Nephron progenitor cell (in vitro differentiated cells): ENCODE measurements at regions not wholly inside any gene's neighbourhood (a gene's known extent, or its start where the extent isn't known, plus 50 kb on each side); places are given as distances from the start of the nearest gene placed in this dataset.

Experiments
- DNase-seq: peaks from one replicate; pipeline ENCODE4 v3.0.0; 2021
- H3K27ac Mint-ChIP-seq: 2 replicates; pipeline ENCODE4 v1.8.0; 2021; ENCODE audit warnings: mild to moderate bottlenecking, moderate library complexity, mixed read lengths
- H3K27me3 Mint-ChIP-seq: 2 replicates; pipeline ENCODE4 v1.8.0; 2021; ENCODE audit warnings: mild to moderate bottlenecking, low read depth, mixed read lengths; ENCODE audit not compliant: poor library complexity
- H3K36me3 Mint-ChIP-seq: 2 replicates; pipeline ENCODE4 v1.8.0; 2021; ENCODE audit warnings: low read depth, mixed read lengths
- H3K4me1 Mint-ChIP-seq: 2 replicates; pipeline ENCODE4 v1.8.0; 2021; ENCODE audit warnings: mixed read lengths
- H3K4me3 Mint-ChIP-seq: 2 replicates; pipeline ENCODE4 v1.8.0; 2021; ENCODE audit warnings: mild to moderate bottlenecking, moderate library complexity, mixed read lengths
- H3K9me3 Mint-ChIP-seq: 2 replicates; pipeline ENCODE4 v1.8.0; 2021; ENCODE audit warnings: mild to moderate bottlenecking, moderate library complexity, mixed read lengths
- CTCF ChIP-seq: fragments of 200-600 bp; sonication (generic); IDR thresholded peaks from 2 replicates; pipeline ENCODE4 v1.5.0; 2021; ENCODE audit warnings: antibody characterized with exemption

GRCh38 chr2:54377901-54378493 lies 78.1 kb upstream of the SPTBN1 start:
- Mint-ChIP-seq H3K4me1 (peaks cover 39% of the 10 kb centered on the region), H3K27ac (no peak overlapping the region), H3K4me3 (no peak overlapping the region), H3K27me3 (peaks cover 11% of the 10 kb centered on the region), H3K9me3 (peaks cover 4% of the 10 kb centered on the region), H3K36me3 (no peaks in the 10 kb centered on the region)
- DNase-seq, result no peak
- no peak for TF ChIP-seq CTCF

GRCh38 chr2:54380670-54381069 lies 75.5 kb upstream of the SPTBN1 start:
- no peaks in the 10 kb centered on the region for H3K36me3 Mint-ChIP-seq
- H3K4me3 Mint-ChIP-seq, result no peak overlapping the region
- H3K4me1 Mint-ChIP-seq, result peaks cover 45% of the 10 kb centered on the region
- no peak for DNase-seq
- H3K27me3 Mint-ChIP-seq, result peaks cover 10% of the 10 kb centered on the region
- TF ChIP-seq CTCF, result no peak
- no peaks in the 10 kb centered on the region for H3K9me3 Mint-ChIP-seq
- H3K27ac Mint-ChIP-seq, result peak overlapping the region; percentile 37

- no peak for TF ChIP-seq CTCF
- DNase-seq, result no peak
- peaks cover 10% of the 10 kb centered on the region for H3K27me3 Mint-ChIP-seq
- no peaks in the 10 kb centered on the region for H3K36me3 Mint-ChIP-seq
- H3K4me1 Mint-ChIP-seq, result peaks cover 44% of the 10 kb centered on the region
- no peak overlapping the region for H3K27ac Mint-ChIP-seq
- H3K9me3 Mint-ChIP-seq, result no peaks in the 10 kb centered on the region
- no peak overlapping the region for H3K4me3 Mint-ChIP-seq
These were observed 74.8 kb upstream of the SPTBN1 start for GRCh38 chr2:54381293-54381692.

- TF ChIP-seq CTCF, result no peak
- H3K27me3 Mint-ChIP-seq, result peaks cover 8% of the 10 kb centered on the region
- no peak overlapping the region for H3K4me3 Mint-ChIP-seq
- H3K4me1 Mint-ChIP-seq, result peaks cover 36% of the 10 kb centered on the region
- no peak overlapping the region for H3K27ac Mint-ChIP-seq
- DNase-seq, result no peak
- no peaks in the 10 kb centered on the region for H3K9me3 Mint-ChIP-seq
- no peaks in the 10 kb centered on the region for H3K36me3 Mint-ChIP-seq
These were observed 73.5 kb upstream of the SPTBN1 start for GRCh38 chr2:54382601-54383000.

- no peak overlapping the region for H3K4me3 Mint-ChIP-seq
- no peak for DNase-seq
- TF ChIP-seq CTCF, result no peak
These were observed 71.6 kb upstream of the SPTBN1 start for GRCh38 chr2:54384301-54385203.

More at GRCh38 chr2:54384301-54385203, 71.6 kb upstream of the SPTBN1 start:
- peaks cover 34% of the 10 kb centered on the region for H3K4me1 Mint-ChIP-seq
- H3K27me3 Mint-ChIP-seq, result peaks cover 7% of the 10 kb centered on the region
- H3K9me3 Mint-ChIP-seq, result no peaks in the 10 kb centered on the region
- H3K27ac Mint-ChIP-seq, result no peak overlapping the region
- H3K36me3 Mint-ChIP-seq, result no peaks in the 10 kb centered on the region
